ENCODE measurements at regions not wholly inside any gene's neighbourhood (a gene's known extent, or its start where the extent isn't known, plus 50 kb on each side); places are given as distances from the start of the nearest gene placed in this dataset.
"Not testable (repeated sequence)": the region's sequence is repeated elsewhere in the genome, so short reads cannot be mapped to it uniquely, and the experiment has no call there.

- DNase-seq: no peak
Measured at GRCh38 chrX:5490786-5491563, 737.7 kb downstream of the NLGN4X start.

- no peak for DNase-seq
Measured at GRCh38 chrX:5474282-5474681, 754.4 kb downstream of the NLGN4X start.

GRCh38 chrX:5458300-5458842 is 770.3 kb downstream of the NLGN4X start:
- DNase-seq: no peak

GRCh38 chrX:5449323-5449722 is 779.3 kb downstream of the NLGN4X start:
- DNase-seq: no peak

- DNase-seq: no peak
Measured at GRCh38 chrX:5431823-5432222, 796.8 kb downstream of the NLGN4X start.

GRCh38 chrX:5425119-5425518 is 803.5 kb downstream of the NLGN4X start:
- no peak for DNase-seq

- DNase-seq: no peak
Measured at GRCh38 chrX:5417381-5417780, 811.3 kb downstream of the NLGN4X start.

- no peak for DNase-seq
Measured at GRCh38 chrX:5415738-5416137, 812.9 kb downstream of the NLGN4X start.

GRCh38 chrX:5409106-5409505 is 819.6 kb downstream of the NLGN4X start:
- DNase-seq: no peak

- DNase-seq: no peak
Measured at GRCh38 chrX:5402461-5402860, 826.2 kb downstream of the NLGN4X start.

GRCh38 chrX:5399403-5399802 is 829.3 kb downstream of the NLGN4X start:
- no peak for DNase-seq

GRCh38 chrX:5397409-5397808 is 831.3 kb downstream of the NLGN4X start:
- no peak for DNase-seq

- no peak for DNase-seq
Measured at GRCh38 chrX:5390376-5390775, 838.3 kb downstream of the NLGN4X start.

GRCh38 chrX:5388087-5388486 is 840.6 kb downstream of the NLGN4X start:
- peak; percentile 7 for DNase-seq

- DNase-seq: no peak
Measured at GRCh38 chrX:5380426-5380825, 848.2 kb downstream of the NLGN4X start.

- DNase-seq: no peak
Measured at GRCh38 chrX:5341902-5342301, 886.8 kb downstream of the NLGN4X start.

GRCh38 chrX:5337160-5337559 is 891.5 kb downstream of the NLGN4X start:
- DNase-seq: no peak

GRCh38 chrX:5324546-5324945 is 904.1 kb downstream of the NLGN4X start:
- DNase-seq: no peak

GRCh38 chrX:5314148-5314547 is 914.5 kb downstream of the NLGN4X start:
- DNase-seq: no peak

- DNase-seq: peak; percentile 0
Measured at GRCh38 chrX:5307416-5307815, 921.3 kb downstream of the NLGN4X start.

GRCh38 chrX:5306654-5307121 is 922.0 kb downstream of the NLGN4X start:
- DNase-seq: peak; percentile 3

GRCh38 chrX:5305452-5305851 is 923.2 kb downstream of the NLGN4X start:
- no peak for DNase-seq

- DNase-seq: no peak
Measured at GRCh38 chrX:5295004-5295403, 933.7 kb downstream of the NLGN4X start.

GRCh38 chrX:5290635-5291034 is 938.0 kb downstream of the NLGN4X start:
- DNase-seq: no peak

- DNase-seq: not testable (repeated sequence)
Measured at GRCh38 chrX:5289949-5290348, 938.7 kb downstream of the NLGN4X start.

Data from suppressor macrophage treated with lipopolysaccharide for 4 hours (primary cell).